H1 (cell line): ENCODE measurements at regions not wholly inside any gene's neighbourhood (a gene's known extent, or its start where the extent isn't known, plus 50 kb on each side); places are given as distances from the start of the nearest gene placed in this dataset.
"Not testable (repeated sequence)": the region's sequence is repeated elsewhere in the genome, so short reads cannot be mapped to it uniquely, and the experiment has no call there.

Source experiments
- CTCF ChIA-PET: fragments of 300-600 bp; sonication (Branson Sonifier 250); formaldehyde crosslinking; loops from one replicate; lab custom pipeline; 2021; ENCODE audit not compliant: partially characterized antibody; lab: Charles Lee
- POLR2A ChIA-PET: fragments of 300-600 bp; sonication (Branson Sonifier 250); formaldehyde crosslinking; loops from one replicate; lab custom pipeline; 2021; ENCODE audit warnings: inconsistent platforms; ENCODE audit not compliant: partially characterized antibody; lab: Charles Lee
- DNase-seq, 2 experiments: peaks; one replicate each; pipeline versions ENCODE4 v3.0.0 to v3.0.0-alpha.2; 2010 to 2022; ENCODE audit warnings: low spot score in 2 of 2, low read depth in 1 of 2, mixed read lengths in 1 of 2
- FAIRE-seq: peaks from 2 replicates; lab custom pipeline; 2011; peaks lifted over from hg19 to GRCh38; lab: Jason Lieb, UNC
- H2AFZ ChIP-seq: 2 replicates; pipeline ENCODE4 v1.8.1; 2012; ENCODE audit warnings: low read length, inconsistent platforms
- H2AK5ac ChIP-seq: 2 replicates; pipeline ENCODE4 v1.6.1; 2013; ENCODE audit warnings: low read depth, low read length
- H2BK120ac ChIP-seq: replicated peaks from 2 replicates; pipeline ENCODE3; 2013; ENCODE audit warnings: low read depth, low read length, inconsistent platforms
- H2BK12ac ChIP-seq: 2 replicates; pipeline ENCODE4 v1.6.1; 2013; ENCODE audit warnings: low read depth, low read length
- H2BK15ac ChIP-seq: 2 replicates; pipeline ENCODE4 v1.6.1; 2013; ENCODE audit warnings: low read length
- H2BK20ac ChIP-seq: 2 replicates; pipeline ENCODE4 v1.6.1; 2013; ENCODE audit warnings: low read length
- H2BK5ac ChIP-seq: 2 replicates; pipeline ENCODE4 v1.6.1; 2013; ENCODE audit warnings: low read depth, low read length
- H3K14ac ChIP-seq: 2 replicates; pipeline ENCODE4 v1.6.1; 2013; ENCODE audit warnings: inconsistent platforms; ENCODE audit not compliant: insufficient read length
- H3K18ac ChIP-seq: 2 replicates; pipeline ENCODE4 v1.6.1; 2013; ENCODE audit warnings: low read length; ENCODE audit errors: extremely low read depth
- H3K23ac ChIP-seq: 2 replicates; pipeline ENCODE4 v1.6.1; 2013; ENCODE audit warnings: inconsistent platforms; ENCODE audit not compliant: insufficient read length
- H3K23me2 ChIP-seq: 2 replicates; pipeline ENCODE4 v1.6.1; 2013; ENCODE audit warnings: low read depth, low read length
- H3K27ac ChIP-seq: 2 replicates; pipeline ENCODE4 v1.6.1; 2011; ENCODE audit warnings: low read depth, low read length, inconsistent platforms
- H3K27me3 ChIP-seq, 4 experiments: replicated peaks in 1 of 4; 1 replicate in 1 of 4; 2 replicates in 3 of 4; pipeline versions ENCODE4 v1.6.1 to v1.8.1; 2011 to 2013; ENCODE audit warnings: low read length in 3 of 4, mild to moderate bottlenecking in 3 of 4, inconsistent platforms in 2 of 4, mixed read lengths in 2 of 4, moderate library complexity in 1 of 4; ENCODE audit not compliant: control insufficient read depth in 3 of 4, insufficient read depth in 3 of 4; ENCODE audit errors: extremely low read depth in 1 of 4
- H3K36me3 ChIP-seq, 4 experiments: 2 replicates each; pipeline versions ENCODE4 v1.6.1 to v1.8.1; 2011 to 2013; ENCODE audit warnings: mild to moderate bottlenecking in 4 of 4, low read length in 3 of 4, moderate library complexity in 2 of 4, control low read depth in 1 of 4, inconsistent platforms in 1 of 4; ENCODE audit not compliant: insufficient read depth in 4 of 4, control insufficient read depth in 2 of 4
- H3K4ac ChIP-seq: replicated peaks from 2 replicates; pipeline ENCODE3; 2013; ENCODE audit warnings: low read length, low read depth, mixed read lengths, inconsistent platforms; ENCODE audit not compliant: insufficient read length
- H3K4me1 ChIP-seq, 4 experiments: replicated peaks in 1 of 4; 1 replicate in 1 of 4; 2 replicates in 3 of 4; pipeline versions ENCODE4 v1.6.1 to v1.8.1; 2011 to 2013; ENCODE audit warnings: low read length in 3 of 4, inconsistent platforms in 2 of 4, mixed read lengths in 1 of 4; ENCODE audit not compliant: insufficient read depth in 4 of 4, control insufficient read depth in 3 of 4
- H3K4me2 ChIP-seq, 2 experiments: 2 replicates each; pipeline versions ENCODE4 v1.6.1 to v1.8.1; 2011 to 2013; ENCODE audit warnings: low read depth in 2 of 2, low read length in 2 of 2, control low read depth in 1 of 2, inconsistent platforms in 1 of 2, mild to moderate bottlenecking in 1 of 2; ENCODE audit not compliant: insufficient read depth in 1 of 2
- H3K4me3 ChIP-seq, 4 experiments: fragments of 200-600, 300-600 bp in 1 of 4; sonication (generic), shearing (Covaris generic), sonication (Bioruptor Twin) in 1 of 4; 2 replicates each; pipeline versions ENCODE4 v1.5.1 to v1.8.1; 2011 to 2016; ENCODE audit warnings: low read length in 4 of 4, low read depth in 3 of 4, control low read depth in 2 of 4, inconsistent platforms in 2 of 4, mild to moderate bottlenecking in 2 of 4, mixed read lengths in 1 of 4, moderate library complexity in 1 of 4; ENCODE audit not compliant: insufficient read depth in 2 of 4; ENCODE audit errors: extremely low read depth in 1 of 4
- H3K56ac ChIP-seq: replicated peaks from 2 replicates; pipeline ENCODE3; 2013; ENCODE audit warnings: low read depth, mild to moderate bottlenecking, mixed read lengths, low read length, inconsistent platforms; ENCODE audit not compliant: insufficient read length
- H3K79me1 ChIP-seq: 2 replicates; pipeline ENCODE4 v1.6.1; 2013; ENCODE audit warnings: low read depth, low read length, control low read depth
- H3K79me2 ChIP-seq, 2 experiments: 2 replicates each; pipeline versions ENCODE4 v1.6.1 to v1.8.1; 2012 to 2013; ENCODE audit warnings: low read length in 2 of 2, mild to moderate bottlenecking in 2 of 2, inconsistent platforms in 1 of 2; ENCODE audit not compliant: insufficient read depth in 2 of 2, control insufficient read depth in 1 of 2
- H3K9ac ChIP-seq, 4 experiments: replicated peaks in 1 of 4; 1 replicate in 1 of 4; 2 replicates in 3 of 4; pipeline versions ENCODE4 v1.6.1 to v1.8.1; 2011 to 2013; ENCODE audit warnings: low read depth in 3 of 4, low read length in 3 of 4, control low read depth in 2 of 4, mild to moderate bottlenecking in 2 of 4, moderate library complexity in 2 of 4, inconsistent platforms in 1 of 4; ENCODE audit errors: extremely low read depth in 1 of 4
- H3K9me3 ChIP-seq, 2 experiments: 2 replicates each; pipeline versions ENCODE4 v1.6.1 to v1.8.1; 2012 to 2013; ENCODE audit warnings: mild to moderate bottlenecking in 2 of 2, moderate library complexity in 2 of 2, control low read depth in 1 of 2, inconsistent platforms in 1 of 2, low read depth in 1 of 2, low read length in 1 of 2, mixed read lengths in 1 of 2; ENCODE audit not compliant: insufficient read depth in 2 of 2
- H4K20me1 ChIP-seq, 2 experiments: replicated peaks in 1 of 2; 2 replicates each; pipeline versions ENCODE3 to v1.8.1; 2011 to 2013; ENCODE audit warnings: inconsistent platforms in 2 of 2, low read length in 2 of 2, mild to moderate bottlenecking in 1 of 2; ENCODE audit not compliant: insufficient read depth in 2 of 2, control insufficient read depth in 1 of 2
- H4K5ac ChIP-seq: 2 replicates; pipeline ENCODE4 v1.6.1; 2013; ENCODE audit warnings: low read length, low read depth, mixed read lengths, inconsistent platforms; ENCODE audit not compliant: insufficient read length
- H4K8ac ChIP-seq: 2 replicates; pipeline ENCODE4 v1.8.0; 2013; ENCODE audit warnings: mild to moderate bottlenecking, moderate library complexity, low read length, inconsistent platforms; ENCODE audit not compliant: insufficient read depth; ENCODE audit errors: extremely low read depth
- H4K91ac ChIP-seq: replicated peaks from 2 replicates; pipeline ENCODE3; 2013; ENCODE audit warnings: low read length, mixed read lengths, inconsistent platforms; ENCODE audit not compliant: insufficient read length
- BRCA1 ChIP-seq: IDR thresholded peaks from 2 replicates; pipeline ENCODE4 v1.6.1; 2012; ENCODE audit warnings: low read depth, low read length, improper control_type of control experiment
- HDAC6 ChIP-seq: IDR thresholded peaks from one replicate; pipeline ENCODE4 v1.7.1; 2012; ENCODE audit warnings: low read depth, mild to moderate bottlenecking, inconsistent platforms, low read length, moderate library complexity
- NRF1 ChIP-seq: IDR thresholded peaks from 2 replicates; pipeline ENCODE4 v1.6.1; 2011; ENCODE audit warnings: mild to moderate bottlenecking, low read depth, low read length, improper control_type of control experiment
- RXRA ChIP-seq: IDR thresholded peaks from 2 replicates; pipeline ENCODE4 v1.6.1; 2011; ENCODE audit warnings: low read depth, mild to moderate bottlenecking, low read length, moderate library complexity; ENCODE audit not compliant: insufficient read depth
- SIRT6 ChIP-seq: IDR thresholded peaks from one replicate; pipeline ENCODE4 v1.7.1; 2012; ENCODE audit warnings: low read length, inconsistent platforms
- SP4 ChIP-seq: IDR thresholded peaks from 2 replicates; pipeline ENCODE4 v1.6.1; 2012; ENCODE audit warnings: low read length, inconsistent platforms
- TBP ChIP-seq: IDR thresholded peaks from 2 replicates; pipeline ENCODE4 v1.6.1; 2011; ENCODE audit warnings: low read depth, low read length, improper control_type of control experiment
- WGBS, 2 experiments: shearing (Covaris generic) in 1 of 2; methylation state at CpG; one replicate each; pipeline versions ENCODE4 v1.1.6 to v1.1.7; 2013 to 2015; ENCODE audit warnings: low lambda C conversion rate in 2 of 2, mixed read lengths in 2 of 2, inconsistent platforms in 1 of 2, low coverage in 1 of 2, missing lambda C conversion rate in 1 of 2; ENCODE audit not compliant: insufficient replicate concordance in 2 of 2, insufficient coverage in 1 of 2, insufficient read length in 1 of 2; ENCODE audit errors: extremely low coverage in 1 of 2, missing lambda C conversion rate in 1 of 2; 5-methylcytosine and 5-hydroxymethylcytosine counted together
- TF ChIP-seq, protein P1 (sequence below): IDR thresholded peaks from 2 replicates; pipeline ENCODE4 v1.6.1; 2011; ENCODE audit warnings: low read length, improper control_type of control experiment

DNA sequence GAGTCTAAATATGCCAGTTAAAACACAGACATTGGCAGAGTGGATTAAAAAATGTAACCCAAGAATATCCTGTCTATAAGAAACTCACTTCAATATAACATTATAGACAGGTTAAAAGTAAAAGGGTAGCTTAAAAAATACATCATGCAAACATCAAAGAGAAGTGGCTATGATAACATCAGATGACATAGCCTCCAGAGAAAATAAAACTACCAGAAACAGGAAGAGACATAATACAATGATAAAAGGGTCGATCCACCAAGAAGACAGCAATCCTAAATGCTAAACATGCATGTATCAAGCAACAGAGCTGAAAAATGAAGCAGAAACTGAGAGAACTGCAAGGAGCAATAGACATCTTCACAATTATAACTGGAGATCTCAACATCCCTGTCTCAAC, 190.2 kb upstream of the NR5A2 start (continued):
- TF ChIP-seq RXRA (no peak), BRCA1 (no peak), SIRT6 (no peak), SP4 (no peak), TBP (no peak), HDAC6 (no peak), NRF1 (no peak)
- TF ChIP-seq, protein P1, sequence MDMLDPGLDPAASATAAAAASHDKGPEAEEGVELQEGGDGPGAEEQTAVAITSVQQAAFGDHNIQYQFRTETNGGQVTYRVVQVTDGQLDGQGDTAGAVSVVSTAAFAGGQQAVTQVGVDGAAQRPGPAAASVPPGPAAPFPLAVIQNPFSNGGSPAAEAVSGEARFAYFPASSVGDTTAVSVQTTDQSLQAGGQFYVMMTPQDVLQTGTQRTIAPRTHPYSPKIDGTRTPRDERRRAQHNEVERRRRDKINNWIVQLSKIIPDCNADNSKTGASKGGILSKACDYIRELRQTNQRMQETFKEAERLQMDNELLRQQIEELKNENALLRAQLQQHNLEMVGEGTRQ: no peak

GRCh38 chr1:199839608-199840007, 187.9 kb upstream of the NR5A2 start:
- H3K4me2 ChIP-seq, H3K27me3 ChIP-seq, H3K4me3 ChIP-seq, H3K9ac ChIP-seq, H2BK15ac ChIP-seq, H3K4ac ChIP-seq, H4K91ac ChIP-seq, H3K36me3 ChIP-seq, H3K79me2 ChIP-seq, H3K23me2 ChIP-seq, FAIRE-seq, H3K4me1 ChIP-seq, H2AK5ac ChIP-seq, H3K56ac ChIP-seq, H4K20me1 ChIP-seq, H3K9me3 ChIP-seq, H3K23ac ChIP-seq, H2BK120ac ChIP-seq, H4K5ac ChIP-seq, H3K27ac ChIP-seq, H4K8ac ChIP-seq, H2BK5ac ChIP-seq, POLR2A ChIA-PET, H3K14ac ChIP-seq, H2BK12ac ChIP-seq, DNase-seq, H2BK20ac ChIP-seq, H3K79me1 ChIP-seq, H3K18ac ChIP-seq, H2AFZ ChIP-seq: not testable (repeated sequence)
- 95% methylated on average over 8 of the region's 8 CpGs; no CpG with 5 or more reads in 1 of the 2 experiments for WGBS, 2 experiments
- CTCF ChIA-PET: interaction anchor here (0.9 to 1.5 kb wide), 2 partner anchors 9 to 34 kb away, joined by 3 to 4 read pairs; no protein-coding TSS in a partner anchor
